COLO668 (cell line): ENCODE measurements at regions not wholly inside any gene's neighbourhood (a gene's known extent, or its start where the extent isn't known, plus 50 kb on each side); places are given as distances from the start of the nearest gene placed in this dataset.
A peak's percentile ranks its signal among the peaks of the same experiment; 100 is the strongest.
"Not testable (repeated sequence)": the region's sequence is repeated elsewhere in the genome, so short reads cannot be mapped to it uniquely, and the experiment has no call there.

ENCODE experiments used
- DNase-seq: peaks from one replicate; lab custom pipeline; 2025; ENCODE audit not compliant: unreplicated experiment; lab: John Stamatoyannopoulos, UW

DNA sequence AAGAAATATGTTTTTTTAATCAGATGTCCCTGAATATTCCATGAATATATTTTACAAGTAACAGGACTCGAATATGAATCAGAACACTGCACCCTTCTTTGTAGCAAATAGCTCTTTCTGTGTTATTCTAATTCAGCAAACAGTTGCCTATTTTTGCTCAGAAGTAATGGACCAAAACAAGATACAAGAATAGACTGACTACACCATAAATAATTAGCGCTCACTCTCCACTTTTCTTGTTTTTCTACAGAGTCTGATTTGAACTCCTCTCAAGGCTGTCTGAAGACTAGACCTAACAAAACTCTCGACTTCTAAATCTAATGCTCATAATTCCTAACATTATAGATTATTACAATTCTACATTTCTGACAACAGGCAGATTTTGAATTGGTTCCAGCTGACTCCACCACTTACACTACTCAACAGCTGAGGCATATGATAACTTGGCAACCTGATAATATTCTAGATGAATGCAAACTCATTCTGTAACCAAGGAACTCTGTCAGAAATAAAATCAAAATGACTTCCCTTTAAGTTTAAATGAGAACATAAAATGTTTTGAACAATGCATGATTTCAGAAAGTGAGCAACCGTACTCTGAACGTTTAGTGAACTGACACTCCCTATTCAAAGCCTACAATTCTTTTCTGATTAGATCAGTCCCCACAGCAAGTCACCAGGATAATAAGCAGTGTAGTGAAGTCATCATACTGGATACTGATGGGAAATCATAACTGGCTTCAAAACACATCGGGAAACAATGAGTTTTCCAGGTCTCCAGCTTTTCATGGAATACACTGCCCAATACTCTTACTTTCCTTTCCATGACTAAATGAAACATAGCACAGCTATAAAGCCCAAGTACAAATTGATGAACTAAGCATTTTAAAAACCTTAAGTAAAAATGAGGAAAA is 114.2 kb upstream of the BEND6 start:
- no peak for DNase-seq

DNA sequence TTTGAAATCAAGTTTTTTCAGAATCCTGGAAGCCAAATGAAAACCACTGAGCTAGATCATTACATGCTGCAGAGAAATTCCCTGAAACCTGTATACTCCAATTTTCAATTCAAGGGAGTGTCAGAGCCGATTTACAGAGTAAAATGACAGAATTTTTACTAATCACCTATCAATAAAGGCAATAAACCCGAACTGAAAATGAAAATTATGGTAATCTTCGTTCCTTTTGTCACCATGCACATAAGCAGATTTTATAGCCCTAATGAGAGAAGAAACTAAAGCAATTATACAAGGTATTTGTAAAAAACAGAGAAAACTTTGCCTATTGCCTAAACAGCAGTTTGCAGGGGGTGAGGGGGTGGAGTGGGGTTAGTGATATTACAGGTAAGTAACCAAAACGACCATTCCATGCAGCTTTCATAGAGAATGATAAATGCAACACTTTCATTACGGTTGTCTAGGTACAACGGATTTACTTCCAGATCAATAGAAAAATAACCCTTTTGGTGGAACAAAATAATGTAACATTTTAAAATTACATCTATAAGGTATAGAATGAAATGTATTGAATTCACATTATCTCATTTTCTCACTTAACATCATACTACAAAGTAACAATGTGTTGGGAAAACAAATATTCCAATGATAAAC is 115.2 kb upstream of the BEND6 start:
- DNase-seq = no peak

DNA sequence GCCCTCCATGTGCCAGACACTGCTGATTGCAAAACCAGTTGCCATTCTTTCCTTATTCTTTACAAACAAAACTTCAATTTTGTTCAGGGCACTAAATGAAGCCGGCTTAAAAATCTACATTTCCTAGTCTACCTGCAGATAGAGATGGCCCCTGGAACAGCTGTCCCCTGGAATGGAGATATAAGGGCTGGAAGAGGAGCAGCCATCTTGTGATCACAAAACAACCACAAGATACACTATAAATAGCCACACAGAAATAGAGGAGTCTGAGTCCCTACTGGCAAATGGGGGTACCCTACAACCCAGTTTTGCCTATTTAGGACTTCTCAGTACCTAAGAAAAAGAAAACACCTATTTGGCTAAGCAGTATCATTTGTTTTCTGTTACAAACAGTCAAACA is 115.9 kb upstream of the BEND6 start:
- DNase-seq = no peak

DNA sequence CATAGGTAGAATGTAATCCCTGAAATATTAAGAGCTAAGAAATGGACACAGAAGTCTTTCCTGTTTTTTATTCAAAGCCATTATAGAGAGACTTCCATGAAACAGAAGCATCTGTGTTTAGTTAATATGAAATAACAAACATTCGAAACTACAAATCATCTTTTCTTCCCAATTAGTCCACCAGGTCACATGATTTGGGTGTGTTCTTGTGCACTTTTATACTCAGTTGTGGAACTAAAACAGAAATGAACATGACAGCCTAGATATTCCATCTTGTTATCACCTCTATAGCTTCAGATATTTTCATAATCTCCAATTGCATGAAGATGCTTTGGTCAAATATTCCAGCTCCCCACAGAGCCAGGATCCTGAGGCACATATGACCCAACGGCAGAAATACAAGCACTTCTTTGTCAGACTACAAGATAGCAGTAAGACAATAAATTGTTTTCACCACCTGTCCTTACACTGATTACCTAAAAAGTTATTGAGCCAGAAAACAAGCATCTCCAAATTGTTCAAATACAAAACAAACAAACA is 116.8 kb upstream of the BEND6 start:
- no peak for DNase-seq

DNA sequence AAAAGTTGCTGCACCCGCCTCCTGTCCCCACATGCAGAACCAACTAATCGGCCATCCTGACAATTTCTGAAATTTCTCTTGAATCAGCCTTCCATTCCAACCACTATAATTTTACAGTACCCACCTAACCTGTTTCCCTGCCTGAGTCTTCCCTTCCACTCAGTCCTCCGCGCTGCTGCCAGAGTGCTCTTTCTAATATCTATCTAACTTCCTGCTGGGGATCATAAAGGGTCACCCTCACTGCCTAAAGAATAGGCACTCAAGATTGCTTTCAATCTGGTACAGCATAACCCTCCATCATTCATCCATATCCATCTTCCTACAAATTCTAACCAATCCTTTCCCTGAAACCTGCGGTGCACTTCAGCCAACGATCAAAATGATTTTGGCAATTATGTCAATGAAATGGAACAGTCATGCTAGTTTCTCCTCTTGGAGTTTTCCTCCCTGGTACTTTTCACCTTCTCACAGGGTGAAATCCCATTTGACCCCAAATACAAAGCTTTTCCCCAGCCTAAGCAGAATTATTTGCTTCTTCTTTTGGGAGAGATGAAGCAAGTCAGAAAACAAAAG is 117.5 kb upstream of the BEND6 start:
- no peak for DNase-seq

DNA sequence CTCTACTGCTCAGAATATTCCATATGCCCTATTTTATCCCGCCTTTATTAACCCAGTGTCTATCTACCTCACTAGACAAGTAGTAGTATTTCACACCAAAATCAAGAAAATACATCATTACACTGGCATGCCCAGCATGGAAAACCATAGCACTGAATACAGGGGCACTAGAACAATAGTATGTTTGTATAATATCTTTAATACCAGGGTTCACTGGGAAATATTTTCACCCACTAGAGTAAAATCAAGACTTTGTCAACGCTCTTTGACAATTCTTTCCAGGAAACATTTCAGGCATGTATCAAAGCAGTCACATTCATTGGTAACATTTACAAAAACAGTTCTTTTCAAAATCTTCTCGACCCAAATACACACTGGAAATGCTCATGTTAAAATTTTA is 119.3 kb upstream of the BEND6 start:
- no peak for DNase-seq

DNA sequence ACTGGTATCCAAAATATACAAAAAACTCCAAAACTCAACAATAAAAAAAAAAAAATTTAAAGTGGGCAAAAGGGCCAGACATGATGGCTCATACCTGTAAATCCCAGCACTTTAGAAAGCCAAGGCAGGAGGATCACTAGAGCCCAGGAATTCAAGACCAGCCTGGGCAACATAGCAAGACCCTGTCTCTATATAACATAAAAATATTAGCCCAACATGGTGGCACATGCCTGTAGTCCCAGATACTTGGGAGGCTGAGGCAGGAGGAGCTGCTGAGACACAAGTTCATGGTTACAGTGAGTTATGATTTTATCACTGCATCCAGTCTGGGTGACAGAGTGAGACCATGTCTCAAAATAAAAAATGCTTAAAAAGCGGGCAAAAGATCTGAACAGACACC is 121.0 kb upstream of the BEND6 start:
- DNase-seq = no peak

DNA sequence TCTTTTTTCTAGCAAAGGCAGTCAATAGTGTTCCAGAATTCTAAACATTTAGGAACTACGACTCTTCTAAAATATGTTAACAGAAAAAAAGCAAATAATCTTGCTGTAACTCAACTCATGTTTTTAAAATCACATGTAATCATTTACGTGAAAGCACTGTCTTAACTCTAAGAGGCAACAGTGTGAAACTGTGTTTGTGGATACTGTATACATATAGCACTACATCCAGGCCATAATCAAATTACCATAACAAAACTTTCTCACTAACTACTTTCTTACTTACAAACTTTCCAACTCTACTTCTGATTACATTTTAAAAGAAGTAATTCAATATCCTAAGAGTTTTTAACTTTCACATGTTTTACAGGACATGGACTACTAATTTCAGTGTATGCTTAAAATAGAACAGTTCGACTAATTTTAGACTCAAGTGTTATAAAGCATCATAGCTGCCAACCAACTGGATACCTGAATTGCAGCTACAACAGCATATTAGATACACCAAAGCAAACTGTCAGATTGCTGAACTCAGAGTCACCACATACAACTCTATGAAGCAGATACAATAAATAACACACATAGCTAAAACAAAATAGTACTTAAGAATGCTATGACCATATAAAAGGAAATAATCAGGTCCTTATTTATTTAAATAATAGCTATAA is 121.6 kb upstream of the BEND6 start:
- DNase-seq = no peak

DNA sequence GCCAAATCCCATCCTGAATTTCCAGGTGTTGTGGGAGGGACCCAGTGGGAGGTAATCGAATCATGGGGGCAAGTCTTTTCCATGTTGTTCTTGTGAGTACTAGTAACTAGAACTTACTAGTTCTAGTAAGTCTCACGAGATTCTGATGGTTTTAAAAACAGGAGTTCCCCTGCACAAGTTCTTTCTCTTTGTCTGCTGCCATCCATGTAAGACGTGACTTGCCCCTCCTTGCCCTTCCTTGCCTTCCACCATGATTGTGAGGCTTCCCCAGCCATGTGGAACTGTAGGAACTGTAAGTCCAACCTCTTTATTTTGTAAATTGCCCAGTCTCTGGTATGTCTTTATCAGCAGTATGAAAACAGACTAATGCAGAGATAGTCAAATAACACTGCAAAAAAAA is 122.7 kb upstream of the BEND6 start:
- DNase-seq = no peak

DNA sequence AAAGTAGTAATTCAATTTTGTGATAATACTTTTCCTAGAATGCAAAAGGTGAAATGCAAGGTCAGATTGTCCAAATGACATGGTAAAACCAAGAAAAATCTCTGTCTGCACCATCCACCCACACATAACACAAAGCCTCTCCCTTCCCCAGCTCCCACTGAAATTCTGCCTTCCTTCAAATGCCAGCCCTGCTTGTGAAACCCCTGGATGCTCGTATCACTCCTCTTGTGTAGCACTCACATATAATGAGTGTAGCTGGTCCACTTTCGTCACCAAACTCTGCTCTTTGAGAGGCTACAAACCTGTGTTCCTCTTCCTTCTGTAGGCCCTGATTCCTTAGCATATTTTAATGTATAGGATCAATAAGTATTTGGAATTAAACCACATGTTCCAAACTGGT is 123.6 kb upstream of the BEND6 start:
- no peak for DNase-seq

DNA sequence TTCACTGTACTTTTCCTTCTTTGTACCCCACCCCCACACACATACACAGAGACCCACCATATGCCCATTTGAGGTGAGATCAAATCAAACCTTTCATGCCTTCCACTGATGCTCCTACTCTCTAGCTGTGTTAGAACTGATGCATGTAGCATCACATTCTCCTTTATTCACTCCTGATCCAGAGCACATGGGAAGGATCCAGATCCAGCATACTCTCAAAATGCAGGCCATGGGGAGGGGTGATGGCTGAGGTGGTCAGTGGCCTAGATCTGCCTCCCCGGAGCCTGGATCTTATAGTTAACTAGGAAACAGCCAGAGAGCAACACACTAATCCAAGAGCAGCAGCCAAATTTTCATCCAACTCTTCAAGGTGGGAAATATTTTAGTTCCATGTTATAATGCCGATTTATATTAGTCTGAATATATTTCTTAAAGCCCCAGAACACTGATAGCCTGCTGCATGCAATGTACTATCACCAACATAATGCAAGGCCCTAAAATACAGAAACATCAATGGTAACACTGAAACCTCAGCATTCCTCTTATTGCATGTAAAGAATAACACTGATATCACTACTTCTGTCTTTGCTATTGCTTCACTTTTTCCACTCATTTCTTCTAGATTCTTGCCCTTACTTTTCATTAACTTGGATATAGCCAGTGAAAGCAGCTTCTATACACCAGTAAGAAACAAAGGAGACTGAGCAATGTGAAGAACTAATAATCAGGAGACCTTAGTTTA is 126.8 kb upstream of the BEND6 start:
- DNase-seq = no peak

DNA sequence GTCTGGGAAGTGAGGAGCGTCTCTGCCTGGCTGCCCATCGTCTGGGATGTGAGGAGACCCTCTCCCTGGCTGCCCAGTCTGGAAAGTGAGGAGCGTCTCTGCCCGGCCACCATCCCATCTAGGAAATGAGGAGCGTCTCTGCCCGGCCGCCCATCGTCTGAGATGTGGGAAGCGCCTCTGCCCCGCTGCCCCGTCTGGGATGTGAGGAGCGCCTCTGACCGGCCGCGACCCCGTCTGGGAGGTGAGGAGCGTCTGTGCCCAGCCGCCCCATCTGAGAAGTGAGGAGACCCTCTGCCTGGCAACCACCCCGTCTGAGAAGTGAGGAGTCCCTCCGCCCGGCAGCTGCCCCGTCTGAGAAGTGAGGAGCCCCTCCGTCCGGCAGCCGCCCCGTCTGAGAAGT is 130.5 kb upstream of the BEND6 start:
- not testable (repeated sequence) for DNase-seq

DNA sequence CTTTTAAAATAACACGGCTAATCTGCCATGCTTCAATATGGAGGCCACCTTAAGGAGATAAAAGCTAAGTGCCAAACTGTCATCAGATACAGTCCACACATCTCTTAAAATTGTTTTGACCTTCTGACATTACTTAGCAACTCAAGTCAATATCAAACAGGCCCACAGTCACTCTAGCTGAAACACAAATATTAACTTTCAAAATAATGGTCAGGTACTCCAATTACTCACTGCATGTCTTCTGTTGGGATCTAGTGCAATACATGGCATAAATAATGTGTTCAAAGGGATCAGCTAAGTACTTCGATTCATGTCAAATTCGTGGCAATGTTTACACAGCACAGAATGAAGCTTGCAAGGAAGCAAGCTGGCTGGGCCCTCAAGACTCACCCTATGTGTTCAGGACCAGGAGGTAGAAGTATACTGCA is 133.9 kb upstream of the BEND6 start:
- DNase-seq = no peak

DNA sequence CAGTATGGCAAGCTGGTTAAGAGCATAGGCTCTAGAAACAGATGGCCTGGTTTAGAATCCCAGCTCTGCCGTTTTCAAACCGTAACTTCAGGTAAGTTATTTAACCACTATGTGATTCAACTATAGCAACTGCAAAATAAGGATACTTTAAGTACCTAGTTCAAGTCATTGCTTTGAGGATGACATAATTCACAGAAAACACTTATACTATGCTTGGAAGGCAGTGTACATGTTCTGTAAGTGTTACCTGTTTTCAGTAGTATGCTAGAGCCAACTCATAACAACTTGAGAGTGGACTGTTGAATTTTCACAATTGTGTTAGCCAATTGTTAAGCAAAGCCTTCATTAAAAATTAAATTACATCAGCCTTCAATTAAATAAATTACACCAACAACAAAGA is 134.8 kb upstream of the BEND6 start:
- DNase-seq = no peak

DNA sequence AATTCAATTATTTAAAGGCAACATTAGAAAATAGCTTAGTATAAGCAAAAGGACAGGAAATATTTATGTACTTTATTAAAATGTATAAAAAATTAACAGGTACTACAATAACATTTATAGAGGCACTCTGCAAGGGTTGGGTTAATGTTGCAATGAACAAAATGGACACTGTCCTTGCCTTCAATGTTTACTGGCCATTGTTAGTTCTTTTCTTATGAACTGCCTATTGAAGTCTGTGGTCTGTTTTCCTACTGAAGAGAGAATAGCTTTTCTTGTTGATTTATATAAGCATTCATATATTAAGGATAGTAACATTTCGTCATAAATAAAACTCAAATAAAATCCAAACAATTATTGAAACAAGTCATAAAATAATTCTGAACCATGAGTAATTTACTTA is 135.3 kb upstream of the BEND6 start:
- no peak for DNase-seq

DNA sequence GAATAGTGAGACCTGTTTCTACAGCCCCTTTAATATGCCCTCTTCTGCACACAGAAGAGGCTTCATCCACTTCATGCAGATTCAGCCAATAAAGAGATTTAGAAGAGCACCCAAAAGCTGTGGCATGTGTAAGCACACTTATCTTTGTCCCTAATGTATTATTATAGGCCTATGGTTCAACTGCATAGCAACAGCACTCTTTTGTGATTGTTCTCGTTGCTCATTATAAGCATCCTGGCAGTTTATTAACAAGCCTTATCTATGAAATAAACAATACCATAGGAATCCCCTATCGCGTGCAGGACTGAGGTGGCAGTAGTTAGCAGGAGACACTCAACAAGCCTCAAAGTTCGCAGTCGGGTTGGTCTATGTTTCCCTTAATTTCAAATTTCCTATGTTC is 138.5 kb upstream of the BEND6 start:
- DNase-seq = no peak

DNA sequence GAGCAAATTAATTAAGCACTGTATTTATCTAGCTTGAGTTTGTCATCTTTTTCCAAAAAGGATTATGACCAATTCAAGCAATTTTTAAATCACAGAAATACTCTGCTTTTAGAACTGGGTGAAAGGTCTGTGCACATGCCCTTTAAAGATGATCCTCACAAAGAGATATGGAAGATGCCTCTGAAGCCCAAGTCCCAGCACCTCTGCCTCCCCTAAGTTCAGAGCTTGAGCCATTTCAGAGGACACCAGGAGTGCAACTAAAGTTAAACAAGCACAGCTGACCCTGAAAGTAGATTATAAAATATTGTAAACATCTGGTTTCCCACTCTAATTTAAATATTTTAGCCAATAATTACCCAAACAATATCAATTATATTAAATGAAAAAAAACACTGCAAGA is 139.5 kb upstream of the BEND6 start:
- DNase-seq = no peak

DNA sequence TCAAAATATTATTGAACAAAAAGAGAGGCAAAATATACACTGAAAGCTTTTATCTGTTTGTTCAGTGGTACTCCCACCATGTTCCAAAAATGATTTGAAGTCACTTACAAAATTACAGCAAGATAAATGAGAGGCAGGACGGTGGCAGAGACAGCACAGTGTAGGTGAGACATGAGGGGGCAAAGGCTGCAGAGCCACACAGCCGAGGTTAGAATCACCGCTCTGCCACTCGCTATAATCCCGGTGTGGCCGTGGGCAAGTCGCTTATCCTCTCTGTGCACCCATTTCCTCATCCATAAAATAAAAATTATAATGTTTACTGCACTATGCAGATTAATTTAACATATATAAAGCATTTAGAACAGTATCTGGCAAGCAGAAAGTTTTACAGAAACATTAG is 140.1 kb upstream of the BEND6 start:
- no peak for DNase-seq

DNA sequence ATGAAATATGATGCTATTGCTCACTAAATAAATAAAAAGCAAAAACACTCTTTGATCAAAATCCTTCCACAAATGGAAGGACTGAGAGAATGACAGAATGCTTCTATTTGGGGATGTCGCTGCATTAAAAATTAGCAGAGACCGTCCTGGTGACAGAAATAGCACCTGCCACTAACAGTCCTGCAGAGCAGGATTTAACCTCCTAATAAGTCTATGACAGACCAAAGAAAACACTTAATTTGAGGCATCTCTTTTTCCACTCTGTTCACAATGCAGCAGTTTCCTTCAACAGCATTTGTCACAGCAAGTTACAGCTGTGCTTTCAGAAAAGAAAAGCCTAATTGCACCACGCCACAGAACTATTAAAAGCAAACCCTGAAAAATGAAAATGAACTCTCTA is 140.6 kb upstream of the BEND6 start:
- DNase-seq = no peak

DNA sequence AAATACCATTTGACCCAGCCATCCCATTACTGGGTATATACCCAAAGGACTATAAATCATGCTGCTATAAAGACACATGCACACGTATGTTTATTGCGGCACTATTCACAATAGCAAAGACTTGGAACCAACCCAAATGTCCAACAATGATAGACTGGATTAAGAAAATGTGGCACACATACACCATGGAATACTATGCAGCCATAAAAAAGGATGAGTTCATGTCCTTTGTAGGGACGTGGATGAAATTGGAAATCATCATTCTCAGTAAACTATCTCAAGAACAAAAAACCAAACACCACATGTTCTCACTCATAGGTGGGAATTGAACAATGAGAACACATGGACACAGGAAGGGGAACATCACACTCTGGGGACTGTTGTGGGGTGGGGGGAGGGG is 142.1 kb upstream of the BEND6 start:
- not testable (repeated sequence) for DNase-seq

DNA sequence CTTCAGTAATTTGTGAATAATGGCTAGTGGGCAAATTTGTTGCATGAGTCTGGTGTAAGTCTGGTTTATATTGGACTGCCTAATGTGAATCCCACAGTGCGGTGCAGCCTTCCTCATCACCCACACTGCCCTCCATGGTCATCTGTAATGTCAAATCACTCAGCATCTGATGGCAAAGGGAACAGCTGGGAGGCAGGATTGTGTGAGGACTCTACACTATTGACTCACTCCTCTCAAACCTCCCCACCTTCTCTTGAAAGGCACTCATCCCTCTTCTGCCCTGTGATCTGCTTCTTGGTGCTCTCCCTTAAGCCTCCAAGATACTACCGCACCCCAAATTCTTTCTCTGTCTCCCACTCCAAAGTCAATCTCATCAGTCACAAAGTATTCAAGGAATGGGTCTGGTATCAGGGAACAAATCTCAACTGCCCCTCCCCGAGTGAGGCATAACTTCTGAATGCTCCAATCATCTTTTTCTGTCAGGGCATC is 146.0 kb upstream of the BEND6 start:
- DNase-seq = peak; percentile 4
